Right lobe of liver (tissue), 4 donors: ENCODE measurements at regions not wholly inside any gene's neighbourhood (a gene's known extent, or its start where the extent isn't known, plus 50 kb on each side); places are given as distances from the start of the nearest gene placed in this dataset.

Experiments used
- POLR2A ChIP-seq: fragments of 450-650 bp; IDR thresholded peaks from one replicate; pipeline ENCODE4 v1.6.1; 2017; ENCODE audit warnings: antibody characterized with exemption, mild to moderate bottlenecking
- TF ChIP-seq, protein P1 (sequence below), 4 donors: fragments of 200-600 bp in 3 of 4; fragments of 450-650 bp in 1 of 4; IDR thresholded peaks; one replicate each; pipeline versions ENCODE4 v1.5.1 to v1.8.0; 2016 to 2022; ENCODE audit warnings: antibody characterized with exemption in 4 of 4, mild to moderate bottlenecking in 2 of 4
- donor health status: DM: no; HTN: no; CAD: no.
- donor health status: DM: no; HTN: no; CAD: no.
- donor health status: DM: no; HTN: yes; CAD: no.

DNA sequence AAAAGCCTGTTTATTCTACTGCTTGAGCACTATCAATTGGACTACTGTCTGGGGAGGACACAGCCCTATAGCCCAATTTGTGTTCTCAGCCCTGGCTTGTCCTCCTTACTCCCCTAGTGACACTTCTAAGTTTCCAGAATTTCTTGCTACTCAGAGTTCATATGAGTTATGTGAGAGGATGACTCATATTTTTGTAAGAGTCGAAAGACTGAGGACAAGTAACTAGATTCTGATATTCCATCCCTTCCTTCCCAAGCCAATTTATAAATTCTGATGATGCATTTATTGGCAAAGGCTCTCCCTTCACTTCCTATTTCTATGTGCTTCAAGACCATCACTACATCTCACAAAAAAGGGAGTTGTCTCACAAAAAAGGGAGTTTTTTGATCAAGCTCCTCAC is 422.2 kb upstream of the DEPDC1 start:
- TF ChIP-seq, protein P1, sequence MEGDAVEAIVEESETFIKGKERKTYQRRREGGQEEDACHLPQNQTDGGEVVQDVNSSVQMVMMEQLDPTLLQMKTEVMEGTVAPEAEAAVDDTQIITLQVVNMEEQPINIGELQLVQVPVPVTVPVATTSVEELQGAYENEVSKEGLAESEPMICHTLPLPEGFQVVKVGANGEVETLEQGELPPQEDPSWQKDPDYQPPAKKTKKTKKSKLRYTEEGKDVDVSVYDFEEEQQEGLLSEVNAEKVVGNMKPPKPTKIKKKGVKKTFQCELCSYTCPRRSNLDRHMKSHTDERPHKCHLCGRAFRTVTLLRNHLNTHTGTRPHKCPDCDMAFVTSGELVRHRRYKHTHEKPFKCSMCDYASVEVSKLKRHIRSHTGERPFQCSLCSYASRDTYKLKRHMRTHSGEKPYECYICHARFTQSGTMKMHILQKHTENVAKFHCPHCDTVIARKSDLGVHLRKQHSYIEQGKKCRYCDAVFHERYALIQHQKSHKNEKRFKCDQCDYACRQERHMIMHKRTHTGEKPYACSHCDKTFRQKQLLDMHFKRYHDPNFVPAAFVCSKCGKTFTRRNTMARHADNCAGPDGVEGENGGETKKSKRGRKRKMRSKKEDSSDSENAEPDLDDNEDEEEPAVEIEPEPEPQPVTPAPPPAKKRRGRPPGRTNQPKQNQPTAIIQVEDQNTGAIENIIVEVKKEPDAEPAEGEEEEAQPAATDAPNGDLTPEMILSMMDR (IDR thresholded peaks at IDR 0.05), result no peak
- TF ChIP-seq POLR2A, result no peak
